Activated CD4-positive, alpha-beta T cell treated with anti-CD3 and anti-CD28 coated beads, Interleukin-2, Interleukin-4, amounts not matched to agents 100 ng/mL and 50 ng/mL, durations not matched to agents 16 hours and 8 hours (primary cell): ENCODE measurements at regions not wholly inside any gene's neighbourhood (a gene's known extent, or its start where the extent isn't known, plus 50 kb on each side); places are given as distances from the start of the nearest gene placed in this dataset.

ENCODE experiments used
- DNase-seq: peaks from one replicate; pipeline ENCODE4 v3.0.0-alpha.2; 2020; ENCODE audit warnings: low spot score

- DNase-seq, result no peak
Measured at GRCh38 chr16:79297296-79297695, 303.2 kb downstream of the MAF start.

- no peak for DNase-seq
Measured at GRCh38 chr16:79296491-79296890, 304.0 kb downstream of the MAF start.

GRCh38 chr16:79295746-79296145 lies 304.8 kb downstream of the MAF start:
- DNase-seq, result no peak

GRCh38 chr16:79295162-79295561 lies 305.4 kb downstream of the MAF start:
- DNase-seq, result no peak

- no peak for DNase-seq
Measured at GRCh38 chr16:79294568-79294967, 306.0 kb downstream of the MAF start.

- no peak for DNase-seq
Measured at GRCh38 chr16:79293836-79294460, 306.6 kb downstream of the MAF start.

- DNase-seq, result peak; percentile 70
Measured at GRCh38 chr16:79288066-79288465, 312.5 kb downstream of the MAF start.

- DNase-seq, result no peak
Measured at GRCh38 chr16:79287424-79287917, 313.1 kb downstream of the MAF start.

- DNase-seq, result peak; percentile 55
Measured at GRCh38 chr16:79286646-79287423, 313.7 kb downstream of the MAF start.

GRCh38 chr16:79284766-79285165 lies 315.8 kb downstream of the MAF start:
- DNase-seq, result no peak

- peak; percentile 65 for DNase-seq
Measured at GRCh38 chr16:79283578-79283977, 317.0 kb downstream of the MAF start.

- DNase-seq, result peak; percentile 51
Measured at GRCh38 chr16:79282806-79283205, 317.7 kb downstream of the MAF start.

GRCh38 chr16:79278506-79278905 lies 322.0 kb downstream of the MAF start:
- peak; percentile 89 for DNase-seq

GRCh38 chr16:79276501-79276900 lies 324.0 kb downstream of the MAF start:
- DNase-seq, result no peak

GRCh38 chr16:79274264-79274663 lies 326.3 kb downstream of the MAF start:
- no peak for DNase-seq

GRCh38 chr16:79272141-79272577 lies 328.4 kb downstream of the MAF start:
- DNase-seq, result peak; percentile 87

GRCh38 chr16:79271583-79271982 lies 329.0 kb downstream of the MAF start:
- no peak for DNase-seq

- no peak for DNase-seq
Measured at GRCh38 chr16:79270011-79270410, 330.5 kb downstream of the MAF start.

- peak; percentile 94 for DNase-seq
Measured at GRCh38 chr16:79269211-79269863, 331.2 kb downstream of the MAF start.

- peak; percentile 78 for DNase-seq
Measured at GRCh38 chr16:79267781-79268180, 332.8 kb downstream of the MAF start.

GRCh38 chr16:79267146-79267545 lies 333.4 kb downstream of the MAF start:
- DNase-seq, result no peak

GRCh38 chr16:79265701-79266100 lies 334.8 kb downstream of the MAF start:
- no peak for DNase-seq

- no peak for DNase-seq
Measured at GRCh38 chr16:79265196-79265595, 335.3 kb downstream of the MAF start.
